ENCODE measurements at regions not wholly inside any gene's neighbourhood (a gene's known extent, or its start where the extent isn't known, plus 50 kb on each side); places are given as distances from the start of the nearest gene placed in this dataset.

- Histone ChIP-seq H3K27me3 (replicated peaks; ENCODE audit: insufficient read depth, low read length) (no peaks in the 10 kb centered on the region), H3K4me2 (ENCODE audit: low read depth, low read length) (no peak overlapping the region), H3K9me3 (replicated peaks; ENCODE audit: insufficient read depth, low read length) (no peaks in the 10 kb centered on the region), H3K79me2 (ENCODE audit: low read length) (no peaks in the 10 kb centered on the region), H3K4me3 (ENCODE audit: low read length) (no peak overlapping the region), H3K9me2 (replicated peaks; ENCODE audit: insufficient read depth, low read length) (no peaks in the 10 kb centered on the region), H2AFZ (ENCODE audit: low read length) (no peak overlapping the region), H3F3A (ENCODE audit: insufficient read depth, low read length) (no peaks in the 10 kb centered on the region), H3K9ac (ENCODE audit: low read length) (no peak overlapping the region), H3K27ac (ENCODE audit: low read length) (no peak overlapping the region), H4K20me1 (ENCODE audit: insufficient read depth, low read length) (no peaks in the 10 kb centered on the region), H3K36me3 (replicated peaks; ENCODE audit: insufficient read depth, low read length) (no peaks in the 10 kb centered on the region), H3K4me1 (ENCODE audit: low read length) (no peaks in the 10 kb centered on the region)
- no peak for DNase-seq
- TF ChIP-seq, protein P1, sequence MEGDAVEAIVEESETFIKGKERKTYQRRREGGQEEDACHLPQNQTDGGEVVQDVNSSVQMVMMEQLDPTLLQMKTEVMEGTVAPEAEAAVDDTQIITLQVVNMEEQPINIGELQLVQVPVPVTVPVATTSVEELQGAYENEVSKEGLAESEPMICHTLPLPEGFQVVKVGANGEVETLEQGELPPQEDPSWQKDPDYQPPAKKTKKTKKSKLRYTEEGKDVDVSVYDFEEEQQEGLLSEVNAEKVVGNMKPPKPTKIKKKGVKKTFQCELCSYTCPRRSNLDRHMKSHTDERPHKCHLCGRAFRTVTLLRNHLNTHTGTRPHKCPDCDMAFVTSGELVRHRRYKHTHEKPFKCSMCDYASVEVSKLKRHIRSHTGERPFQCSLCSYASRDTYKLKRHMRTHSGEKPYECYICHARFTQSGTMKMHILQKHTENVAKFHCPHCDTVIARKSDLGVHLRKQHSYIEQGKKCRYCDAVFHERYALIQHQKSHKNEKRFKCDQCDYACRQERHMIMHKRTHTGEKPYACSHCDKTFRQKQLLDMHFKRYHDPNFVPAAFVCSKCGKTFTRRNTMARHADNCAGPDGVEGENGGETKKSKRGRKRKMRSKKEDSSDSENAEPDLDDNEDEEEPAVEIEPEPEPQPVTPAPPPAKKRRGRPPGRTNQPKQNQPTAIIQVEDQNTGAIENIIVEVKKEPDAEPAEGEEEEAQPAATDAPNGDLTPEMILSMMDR (IDR thresholded peaks at IDR 0.05; ENCODE audit: low read length): no peak
- no peak for TF ChIP-seq EZH2phosphoT487 (IDR thresholded peaks at IDR 0.05; ENCODE audit: low read length)
- no peak for TF ChIP-seq EZH2 (optimal IDR thresholded peaks at IDR 0.05; ENCODE audit: low read depth, low read length)
Measured at GRCh38 chr5:35554016-35554415, 63.6 kb upstream of the SPEF2 start.

DNA sequence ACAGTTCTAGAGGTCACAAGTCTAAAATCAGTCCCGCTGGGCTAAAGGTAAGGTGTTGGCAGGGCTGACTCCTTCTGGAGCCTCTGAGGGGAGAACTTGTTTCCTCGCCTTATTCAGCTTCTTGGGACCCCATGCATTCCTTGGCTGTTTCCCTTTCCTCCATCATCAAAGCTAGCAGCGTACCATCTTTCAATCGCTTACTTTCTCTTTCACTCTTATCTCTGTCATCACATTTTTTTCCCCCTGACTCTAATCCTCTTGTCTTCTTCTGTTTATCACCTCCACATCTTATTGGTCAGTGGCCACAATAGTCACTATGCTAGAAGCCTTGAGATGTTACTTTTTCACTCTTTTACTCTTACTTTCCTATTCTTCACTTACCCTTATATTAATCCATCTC, 72.5 kb upstream of the SPEF2 start:
- DNase-seq: no peak
- Histone ChIP-seq H3K9ac (ENCODE audit: low read length) (no peak overlapping the region), H3F3A (ENCODE audit: insufficient read depth, low read length) (no peaks in the 10 kb centered on the region), H3K36me3 (replicated peaks; ENCODE audit: insufficient read depth, low read length) (no peaks in the 10 kb centered on the region), H3K27ac (ENCODE audit: low read length) (no peak overlapping the region), H2AFZ (ENCODE audit: low read length) (no peak overlapping the region), H3K4me3 (ENCODE audit: low read length) (no peak overlapping the region), H3K79me2 (ENCODE audit: low read length) (no peaks in the 10 kb centered on the region), H4K20me1 (ENCODE audit: insufficient read depth, low read length) (no peaks in the 10 kb centered on the region), H3K4me2 (ENCODE audit: low read depth, low read length) (no peak overlapping the region), H3K27me3 (replicated peaks; ENCODE audit: insufficient read depth, low read length) (no peaks in the 10 kb centered on the region), H3K4me1 (ENCODE audit: low read length) (no peaks in the 10 kb centered on the region), H3K9me2 (replicated peaks; ENCODE audit: insufficient read depth, low read length) (no peaks in the 10 kb centered on the region), H3K9me3 (replicated peaks; ENCODE audit: insufficient read depth, low read length) (no peaks in the 10 kb centered on the region)
- no peak for TF ChIP-seq EZH2phosphoT487 (IDR thresholded peaks at IDR 0.05; ENCODE audit: low read length)

GRCh38 chr5:35543408-35543807, 74.3 kb upstream of the SPEF2 start:
- Histone ChIP-seq H3K4me1 (ENCODE audit: low read length) (no peaks in the 10 kb centered on the region), H3K79me2 (ENCODE audit: low read length) (no peaks in the 10 kb centered on the region), H3K4me3 (ENCODE audit: low read length) (no peak overlapping the region), H3F3A (ENCODE audit: insufficient read depth, low read length) (no peaks in the 10 kb centered on the region), H3K9ac (ENCODE audit: low read length) (no peak overlapping the region), H3K27me3 (replicated peaks; ENCODE audit: insufficient read depth, low read length) (no peaks in the 10 kb centered on the region), H2AFZ (ENCODE audit: low read length) (no peak overlapping the region), H3K9me3 (replicated peaks; ENCODE audit: insufficient read depth, low read length) (no peaks in the 10 kb centered on the region), H3K27ac (ENCODE audit: low read length) (no peak overlapping the region), H3K36me3 (replicated peaks; ENCODE audit: insufficient read depth, low read length) (no peaks in the 10 kb centered on the region), H3K4me2 (ENCODE audit: low read depth, low read length) (no peak overlapping the region), H3K9me2 (replicated peaks; ENCODE audit: insufficient read depth, low read length) (no peaks in the 10 kb centered on the region), H4K20me1 (ENCODE audit: insufficient read depth, low read length) (no peaks in the 10 kb centered on the region)
- no peak for DNase-seq
- no peak for TF ChIP-seq EZH2 (optimal IDR thresholded peaks at IDR 0.05; ENCODE audit: low read depth, low read length)
- no peak for TF ChIP-seq EZH2phosphoT487 (IDR thresholded peaks at IDR 0.05; ENCODE audit: low read length)
- TF ChIP-seq, protein P1 (IDR thresholded peaks at IDR 0.05; ENCODE audit: low read length): no peak

GRCh38 chr5:35540002-35540401, 77.7 kb upstream of the SPEF2 start:
- Histone ChIP-seq H2AFZ (ENCODE audit: low read length) (no peak overlapping the region), H3K4me3 (ENCODE audit: low read length) (no peak overlapping the region), H3K27me3 (replicated peaks; ENCODE audit: insufficient read depth, low read length) (no peaks in the 10 kb centered on the region), H3K9me3 (replicated peaks; ENCODE audit: insufficient read depth, low read length) (no peaks in the 10 kb centered on the region), H3K9me2 (replicated peaks; ENCODE audit: insufficient read depth, low read length) (no peaks in the 10 kb centered on the region), H3F3A (ENCODE audit: insufficient read depth, low read length) (no peaks in the 10 kb centered on the region), H3K36me3 (replicated peaks; ENCODE audit: insufficient read depth, low read length) (no peaks in the 10 kb centered on the region), H3K4me2 (ENCODE audit: low read depth, low read length) (no peak overlapping the region), H4K20me1 (ENCODE audit: insufficient read depth, low read length) (no peaks in the 10 kb centered on the region), H3K79me2 (ENCODE audit: low read length) (no peaks in the 10 kb centered on the region), H3K27ac (ENCODE audit: low read length) (no peak overlapping the region), H3K4me1 (ENCODE audit: low read length) (no peaks in the 10 kb centered on the region), H3K9ac (ENCODE audit: low read length) (no peak overlapping the region)
- DNase-seq: no peak
- no peak for TF ChIP-seq EZH2phosphoT487 (IDR thresholded peaks at IDR 0.05; ENCODE audit: low read length)
- TF ChIP-seq EZH2 (optimal IDR thresholded peaks at IDR 0.05; ENCODE audit: low read depth, low read length): no peak
- TF ChIP-seq, protein P1 (IDR thresholded peaks at IDR 0.05; ENCODE audit: low read length): no peak
